Caco-2 (cell line): ENCODE measurements at regions not wholly inside any gene's neighbourhood (a gene's known extent, or its start where the extent isn't known, plus 50 kb on each side); places are given as distances from the start of the nearest gene placed in this dataset.

ENCODE experiments used
- BruUV-seq: library from RNA; stranded (reverse); fragments of 400-500 nt; replicated peaks from 2 replicates; lab custom pipeline; 2021; lab: Mats Ljungman, UMichigan
- CTCF ChIA-PET: fragments of 300-600 bp; sonication (Branson Sonifier 250); formaldehyde crosslinking; loops from one replicate; lab custom pipeline; 2022; ENCODE audit warnings: antibody characterized with exemption; lab: Charles Lee
- POLR2A ChIA-PET: fragments of 300-600 bp; sonication (Branson Sonifier 250); formaldehyde crosslinking; loops from one replicate; lab custom pipeline; 2022; ENCODE audit warnings: antibody characterized with exemption; lab: Charles Lee
- DNase-seq, 2 experiments: peaks; one replicate each; pipeline versions ENCODE4 v3.0.0 to v3.0.0-alpha.2; 2020 to 2022
- H3K27me3 ChIP-seq: replicated peaks from 2 replicates; pipeline ENCODE4 v1.6.0; 2011; ENCODE audit warnings: low read length; ENCODE audit not compliant: control insufficient read depth, insufficient read depth
- H3K36me3 ChIP-seq: 2 replicates; pipeline ENCODE4 v1.5.1; 2011; ENCODE audit warnings: low read length; ENCODE audit not compliant: control insufficient read depth, insufficient read depth
- H3K4me1 ChIP-seq: fragments of 250-450 bp; sonication (Bioruptor Pico); 2 replicates; pipeline ENCODE4 v1.5.1; 2020; ENCODE audit warnings: mild to moderate bottlenecking
- H3K4me3 ChIP-seq: 2 replicates; pipeline ENCODE4 v1.5.1; 2011; ENCODE audit warnings: low read depth, mild to moderate bottlenecking, control low read depth, low read length
- H3K9me3 ChIP-seq: fragments of 250-450 bp; sonication (Bioruptor Pico); 2 replicates; pipeline ENCODE4 v1.5.1; 2020; ENCODE audit warnings: mild to moderate bottlenecking, moderate library complexity
- H3K27ac Mint-ChIP-seq: one replicate; pipeline ENCODE4 v1.8.0; 2022; ENCODE audit warnings: mixed read lengths; ENCODE audit not compliant: unreplicated experiment
- H3K27me3 Mint-ChIP-seq: one replicate; pipeline ENCODE4 v1.8.0; 2022; ENCODE audit warnings: mixed read lengths; ENCODE audit not compliant: insufficient read depth, unreplicated experiment
- H3K36me3 Mint-ChIP-seq: one replicate; pipeline ENCODE4 v1.8.0; 2022; ENCODE audit warnings: mild to moderate bottlenecking, mixed read lengths; ENCODE audit not compliant: insufficient read depth, unreplicated experiment
- H3K4me1 Mint-ChIP-seq: one replicate; pipeline ENCODE4 v1.8.0; 2022; ENCODE audit warnings: low read depth, mixed read lengths; ENCODE audit not compliant: unreplicated experiment
- H3K4me3 Mint-ChIP-seq: one replicate; pipeline ENCODE4 v1.8.0; 2022; ENCODE audit warnings: mild to moderate bottlenecking, moderate library complexity, mixed read lengths; ENCODE audit not compliant: unreplicated experiment
- H3K9me3 Mint-ChIP-seq: one replicate; pipeline ENCODE4 v1.8.0; 2022; ENCODE audit warnings: mixed read lengths; ENCODE audit not compliant: unreplicated experiment
- CTCF ChIP-seq, 2 experiments: fragments of 200-600 bp in 1 of 2; IDR thresholded peaks; 1 replicate in 1 of 2; 2 replicates in 1 of 2; pipeline versions ENCODE4 v1.5.1 to v1.8.0; 2011 to 2022; ENCODE audit warnings: antibody characterized with exemption in 1 of 2, control low read depth in 1 of 2, inconsistent platforms in 1 of 2, low read depth in 1 of 2, low read length in 1 of 2, mild to moderate bottlenecking in 1 of 2, moderate library complexity in 1 of 2; ENCODE audit not compliant: insufficient read depth in 1 of 2, severe bottlenecking in 1 of 2, unreplicated experiment in 1 of 2
- intact Hi-C: fragments of 100-400 bp; cut with micrococcal nuclease; formaldehyde crosslinking; loops from one replicate; pipeline ENCODE4 v1.10.0; 2022; ENCODE audit not compliant: unreplicated experiment

- Histone ChIP-seq H3K36me3 (no peaks in the 10 kb centered on the region), H3K4me3 (no peak overlapping the region), H3K9me3 (no peaks in the 10 kb centered on the region), H3K4me1 (no peaks in the 10 kb centered on the region), H3K27me3 (no peaks in the 10 kb centered on the region)
- intact Hi-C loops, result no loop called here
- Mint-ChIP-seq H3K27me3 (no peaks in the 10 kb centered on the region), H3K27ac (no peak overlapping the region), H3K36me3 (no peaks in the 10 kb centered on the region), H3K4me1 (no peaks in the 10 kb centered on the region), H3K9me3 (peaks cover 10% of the 10 kb centered on the region), H3K4me3 (no peak overlapping the region)
- DNase-seq, result no peak
- no peak for TF ChIP-seq CTCF (IDR thresholded peaks at IDR 0.05; ENCODE audit: insufficient read depth in 1 of 2, low read depth in 1 of 2, low read length in 1 of 2, severe bottlenecking in 1 of 2, unreplicated experiment in 1 of 2)
- ChIA-PET CTCF (no interaction called here), POLR2A (no interaction called here)
- BruUV-seq, result no TSS peak
Observed at GRCh38 chr5:135102716-135103574, 68.9 kb upstream of the PITX1 start.

- Mint-ChIP-seq H3K4me3 (no peak overlapping the region), H3K27ac (no peak overlapping the region), H3K27me3 (no peaks in the 10 kb centered on the region), H3K9me3 (peaks cover 1% of the 10 kb centered on the region), H3K36me3 (no peaks in the 10 kb centered on the region), H3K4me1 (peaks cover 4% of the 10 kb centered on the region)
- no TSS peak for BruUV-seq
- CTCF ChIA-PET, result interaction anchor here (0.6 kb wide), 2 partner anchors 73 to 325 kb away, joined by 5 read pairs; no protein-coding TSS in a partner anchor
- H3K4me3 ChIP-seq, result no peak overlapping the region
- no peaks in the 10 kb centered on the region for H3K9me3 ChIP-seq
- H3K36me3 ChIP-seq, result no peaks in the 10 kb centered on the region
- TF ChIP-seq CTCF (IDR thresholded peaks at IDR 0.05; ENCODE audit: insufficient read depth in 1 of 2, low read depth in 1 of 2, low read length in 1 of 2, severe bottlenecking in 1 of 2, unreplicated experiment in 1 of 2), result no peak
- POLR2A ChIA-PET, result interaction anchor here (0.6 kb wide), 1 partner anchor 361 kb away, joined by 3 read pairs; no protein-coding TSS in a partner anchor
- no peaks in the 10 kb centered on the region for H3K27me3 ChIP-seq
- no peak for DNase-seq
- intact Hi-C loops, result no loop called here
- H3K4me1 ChIP-seq, result peaks cover 7% of the 10 kb centered on the region
Observed at GRCh38 chr5:135100431-135100830, 66.4 kb upstream of the PITX1 start.

GRCh38 chr5:135100011-135100410 is 66.0 kb upstream of the PITX1 start:
- POLR2A ChIA-PET, result interaction anchor here (0.6 kb wide), 1 partner anchor 361 kb away, joined by 3 read pairs; no protein-coding TSS in a partner anchor
- intact Hi-C loops, result no loop called here
- CTCF ChIA-PET, result interaction anchor here (0.6 kb wide), 2 partner anchors 74 to 326 kb away, joined by 5 read pairs; no protein-coding TSS in a partner anchor

More at GRCh38 chr5:135100011-135100410, 66.0 kb upstream of the PITX1 start:
- no peak for TF ChIP-seq CTCF (IDR thresholded peaks at IDR 0.05; ENCODE audit: insufficient read depth in 1 of 2, low read depth in 1 of 2, low read length in 1 of 2, severe bottlenecking in 1 of 2, unreplicated experiment in 1 of 2)
- Mint-ChIP-seq H3K4me3 (no peak overlapping the region), H3K9me3 (no peaks in the 10 kb centered on the region), H3K36me3 (no peaks in the 10 kb centered on the region), H3K27ac (no peak overlapping the region), H3K27me3 (no peaks in the 10 kb centered on the region), H3K4me1 (peaks cover 8% of the 10 kb centered on the region)
- BruUV-seq, result no TSS peak
- Histone ChIP-seq H3K9me3 (no peaks in the 10 kb centered on the region), H3K4me3 (no peak overlapping the region), H3K27me3 (no peaks in the 10 kb centered on the region), H3K36me3 (no peaks in the 10 kb centered on the region), H3K4me1 (peaks cover 11% of the 10 kb centered on the region)
- DNase-seq, result no peak
